ENCODE measurements at regions not wholly inside any gene's neighbourhood (a gene's known extent, or its start where the extent isn't known, plus 50 kb on each side); places are given as distances from the start of the nearest gene placed in this dataset.
A peak's percentile ranks its signal among the peaks of the same experiment; 100 is the strongest.

- TF ChIP-seq CTCF (IDR thresholded peaks at IDR 0.05): no peak
- DNase-seq (ENCODE audit: low spot score) (no peak), ATAC-seq (ENCODE audit: low FRiP score) (no peak)
Measured at GRCh38 chr15:58306591-58307312, 125.0 kb upstream of the LIPC start.

GRCh38 chr15:58307313-58307961, 124.4 kb upstream of the LIPC start:
- no peak for TF ChIP-seq CTCF (IDR thresholded peaks at IDR 0.05)
- ATAC-seq (ENCODE audit: low FRiP score): peak; percentile 71
- no peak for DNase-seq (ENCODE audit: low spot score)

GRCh38 chr15:58308742-58309355, 122.9 kb upstream of the LIPC start:
- no peak for DNase-seq (ENCODE audit: low spot score)
- no peak for ATAC-seq (ENCODE audit: low FRiP score)
- TF ChIP-seq CTCF (IDR thresholded peaks at IDR 0.05): no peak

- no peak for TF ChIP-seq CTCF (IDR thresholded peaks at IDR 0.05)
- ATAC-seq (ENCODE audit: low FRiP score) (no peak), DNase-seq (ENCODE audit: low spot score) (no peak)
Measured at GRCh38 chr15:58309963-58310928, 121.5 kb upstream of the LIPC start.

- DNase-seq (ENCODE audit: low spot score): no peak
- ATAC-seq (ENCODE audit: low FRiP score): no peak
- TF ChIP-seq CTCF (IDR thresholded peaks at IDR 0.05): no peak
Measured at GRCh38 chr15:58311556-58311955, 120.2 kb upstream of the LIPC start.

GRCh38 chr15:58312031-58312430, 119.8 kb upstream of the LIPC start:
- ATAC-seq (ENCODE audit: low FRiP score) (no peak), DNase-seq (ENCODE audit: low spot score) (no peak)
- TF ChIP-seq CTCF (IDR thresholded peaks at IDR 0.05): no peak
